PC-9 (cell line): ENCODE measurements at regions not wholly inside any gene's neighbourhood (a gene's known extent, or its start where the extent isn't known, plus 50 kb on each side); places are given as distances from the start of the nearest gene placed in this dataset.

Experiments
- CTCF ChIP-seq: fragments of 200-600 bp; sonication (generic); conservative IDR thresholded peaks from 2 replicates; pipeline ENCODE4 v1.6.1; 2017; ENCODE audit warnings: mixed run types, antibody characterized with exemption, mild to moderate bottlenecking, moderate library complexity
- EZH2 ChIP-seq: fragments of 200-600 bp; sonication (generic); IDR thresholded peaks from 2 replicates; pipeline ENCODE4 v1.8.0; 2017; ENCODE audit warnings: antibody characterized with exemption, low read depth

GRCh38 chr13:54758795-54759194 is 1730.2 kb downstream of the OLFM4 start:
- TF ChIP-seq CTCF (no peak), EZH2 (no peak)
